NT2/D1 (cell line): ENCODE measurements at regions not wholly inside any gene's neighbourhood (a gene's known extent, or its start where the extent isn't known, plus 50 kb on each side); places are given as distances from the start of the nearest gene placed in this dataset.
"Not testable (repeated sequence)": the region's sequence is repeated elsewhere in the genome, so short reads cannot be mapped to it uniquely, and the experiment has no call there.

ENCODE experiments used
- DNase-seq: peaks from one replicate; pipeline ENCODE4 v3.0.0-alpha.2; 2011; ENCODE audit warnings: low read depth, low spot score
- H3K27me3 ChIP-seq: 2 replicates; pipeline ENCODE4 v1.6.0; 2011; ENCODE audit warnings: mild to moderate bottlenecking; ENCODE audit not compliant: insufficient read length, insufficient read depth
- H3K36me3 ChIP-seq: 2 replicates; pipeline ENCODE4 v1.6.1; 2011; ENCODE audit warnings: mild to moderate bottlenecking, low read length, mixed read lengths; ENCODE audit not compliant: insufficient read depth, insufficient read length
- H3K4me1 ChIP-seq: 2 replicates; pipeline ENCODE4 v1.5.1; 2011; ENCODE audit not compliant: insufficient read depth, insufficient read length
- H3K4me3 ChIP-seq: 2 replicates; pipeline ENCODE4 v1.5.1; 2011; ENCODE audit warnings: low read depth; ENCODE audit not compliant: insufficient read length
- H3K9ac ChIP-seq: 2 replicates; pipeline ENCODE4 v1.6.0; 2011; ENCODE audit warnings: low read depth; ENCODE audit not compliant: insufficient read length
- H3K9me3 ChIP-seq: 2 replicates; pipeline ENCODE4 v1.5.1; 2011; ENCODE audit warnings: mild to moderate bottlenecking, low read length; ENCODE audit not compliant: insufficient read depth
- SUZ12 ChIP-seq: IDR thresholded peaks from 2 replicates; pipeline ENCODE4 v1.6.1; 2011; ENCODE audit not compliant: insufficient read length, insufficient read depth; ENCODE audit errors: extremely low read depth
- YY1 ChIP-seq: IDR thresholded peaks from 2 replicates; pipeline ENCODE4 v1.6.1; 2011; ENCODE audit not compliant: insufficient read length, insufficient read depth
- ZNF274 ChIP-seq: IDR thresholded peaks from 2 replicates; pipeline ENCODE4 v1.6.1; 2011; ENCODE audit warnings: mild to moderate bottlenecking, low read depth, low read length

DNA sequence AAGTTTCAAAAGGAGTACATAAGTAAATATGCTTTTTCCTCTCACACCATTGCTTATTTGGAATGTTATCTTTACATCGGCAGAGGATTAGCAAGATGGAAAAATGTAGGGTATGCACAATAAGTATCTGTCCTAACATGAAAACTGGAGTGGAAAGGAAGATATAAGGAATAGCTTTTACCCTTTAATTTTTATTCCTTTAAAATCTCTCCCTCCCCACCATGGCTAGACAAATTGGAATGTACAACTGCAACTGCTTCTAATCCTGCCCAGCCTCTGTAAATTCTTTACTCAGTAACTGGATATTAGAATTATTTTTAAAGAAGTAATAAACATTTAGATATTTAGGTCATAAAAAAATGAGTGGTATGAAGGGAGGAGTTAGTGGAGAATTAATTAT, 171.5 kb downstream of the PCDH18 start:
- Histone ChIP-seq H3K9me3 (no peaks in the 10 kb centered on the region), H3K4me1 (no peaks in the 10 kb centered on the region), H3K36me3 (no peaks in the 10 kb centered on the region), H3K27me3 (no peaks in the 10 kb centered on the region), H3K9ac (no peak overlapping the region), H3K4me3 (no peak overlapping the region)
- no peak for DNase-seq
- TF ChIP-seq ZNF274 (no peak), YY1 (no peak), SUZ12 (no peak)

GRCh38 chr4:137359691-137360315, 172.5 kb downstream of the PCDH18 start:
- Histone ChIP-seq H3K9ac (no peak overlapping the region), H3K4me1 (no peaks in the 10 kb centered on the region), H3K36me3 (no peaks in the 10 kb centered on the region), H3K4me3 (no peak overlapping the region), H3K27me3 (no peaks in the 10 kb centered on the region), H3K9me3 (no peaks in the 10 kb centered on the region)
- TF ChIP-seq SUZ12 (no peak), ZNF274 (no peak), YY1 (no peak)
- no peak for DNase-seq

DNA sequence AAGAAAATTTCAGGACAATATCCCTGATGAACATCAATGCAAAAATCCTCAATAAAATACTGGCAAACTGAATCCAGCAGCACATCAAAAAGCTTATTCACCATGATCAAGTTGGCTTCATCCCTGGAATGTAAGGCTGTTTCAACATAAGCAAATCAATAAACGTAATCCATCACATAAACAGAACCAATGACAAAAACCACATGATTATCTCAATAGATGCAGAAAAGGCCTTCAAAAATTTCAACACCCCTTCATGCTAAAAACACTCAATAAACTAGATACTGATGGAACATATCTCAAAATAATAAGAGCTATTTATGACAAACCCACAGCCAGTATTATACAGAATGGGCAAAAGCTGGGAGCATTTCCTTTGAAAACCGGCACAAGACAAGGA, 177.7 kb downstream of the PCDH18 start:
- not testable (repeated sequence) for DNase-seq, H3K36me3 ChIP-seq

DNA sequence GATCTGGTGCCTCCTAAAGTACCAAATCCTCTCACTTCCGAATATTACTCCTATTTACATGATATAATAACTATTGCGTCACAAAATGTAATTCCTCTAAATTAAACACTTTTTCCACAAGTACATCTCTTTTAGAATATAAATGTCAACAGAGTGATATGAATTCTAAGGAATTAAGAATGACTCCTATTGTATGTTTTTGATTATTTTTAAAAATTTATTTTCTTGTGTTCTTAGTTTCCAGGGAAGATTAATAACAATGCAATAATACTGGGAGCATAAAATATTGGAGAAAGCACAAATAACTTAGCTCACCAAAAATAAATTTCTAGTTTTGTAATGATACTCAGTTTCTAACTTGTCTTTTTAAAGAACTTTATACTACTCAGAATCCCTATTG, 184.9 kb downstream of the PCDH18 start:
- Histone ChIP-seq H3K9me3 (no peaks in the 10 kb centered on the region), H3K27me3 (no peaks in the 10 kb centered on the region), H3K9ac (no peak overlapping the region), H3K36me3 (no peaks in the 10 kb centered on the region), H3K4me3 (no peak overlapping the region), H3K4me1 (no peaks in the 10 kb centered on the region)
- no peak for DNase-seq
- TF ChIP-seq YY1 (no peak), SUZ12 (no peak), ZNF274 (no peak)

More for the DNA sequence above, 177.7 kb downstream of the PCDH18 start:
- not testable (repeated sequence) for H3K4me1 ChIP-seq, H3K9me3 ChIP-seq, H3K27me3 ChIP-seq, H3K4me3 ChIP-seq, H3K9ac ChIP-seq

DNA sequence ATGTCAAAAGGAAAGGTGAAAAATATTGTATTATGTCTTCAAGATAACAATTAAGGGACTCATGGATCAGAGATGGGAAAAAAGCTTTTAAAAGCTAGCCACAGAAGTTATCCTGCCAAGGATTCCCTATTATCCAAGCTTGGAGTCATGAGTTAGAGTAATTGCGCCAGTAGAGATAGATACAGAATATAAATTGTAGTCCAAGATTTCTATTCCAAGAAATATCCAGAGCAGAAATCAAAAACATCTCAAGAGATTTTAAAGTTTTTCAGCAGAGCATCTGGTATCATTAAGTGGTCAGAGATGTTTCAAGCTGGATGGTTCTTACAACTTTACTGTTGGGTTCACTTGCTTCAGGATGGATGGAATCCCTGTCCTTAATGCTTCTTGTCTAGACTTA, 186.7 kb downstream of the PCDH18 start:
- TF ChIP-seq SUZ12 (no peak), YY1 (no peak), ZNF274 (no peak)
- Histone ChIP-seq H3K4me1 (no peaks in the 10 kb centered on the region), H3K27me3 (no peaks in the 10 kb centered on the region), H3K9ac (no peak overlapping the region), H3K4me3 (no peak overlapping the region), H3K36me3 (no peaks in the 10 kb centered on the region), H3K9me3 (no peaks in the 10 kb centered on the region)
- no peak for DNase-seq

GRCh38 chr4:137343221-137343620, 189.1 kb downstream of the PCDH18 start:
- DNase-seq = no peak
- no peak for TF ChIP-seq YY1
- H3K27me3 ChIP-seq = no peaks in the 10 kb centered on the region
- no peak overlapping the region for H3K9ac ChIP-seq
- H3K4me1 ChIP-seq = no peaks in the 10 kb centered on the region
- no peaks in the 10 kb centered on the region for H3K36me3 ChIP-seq
- H3K4me3 ChIP-seq = no peak overlapping the region
- no peaks in the 10 kb centered on the region for H3K9me3 ChIP-seq

DNA sequence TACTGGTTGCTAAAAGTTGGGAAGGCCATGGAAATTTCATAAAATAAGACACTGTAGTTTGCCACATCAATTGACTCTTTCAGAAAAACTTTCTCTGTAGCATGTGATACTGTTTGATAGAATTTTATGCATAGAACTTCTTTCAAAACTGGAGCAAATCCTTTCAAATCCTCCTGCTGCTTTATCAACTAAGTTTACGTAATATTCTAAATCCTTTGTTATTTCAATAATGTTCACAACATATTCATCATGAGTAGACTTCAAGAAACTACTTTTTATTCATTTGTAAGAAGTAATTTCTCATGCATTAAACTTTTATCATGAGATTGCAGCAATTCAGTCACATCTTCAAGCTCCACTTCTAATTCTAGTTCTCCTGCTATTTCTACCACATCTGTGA, 199.3 kb downstream of the PCDH18 start:
- peaks cover 7% of the 10 kb centered on the region; the same call in 1 of the 2 replicates for H3K9me3 ChIP-seq
- TF ChIP-seq ZNF274 (no peak), SUZ12 (no peak), YY1 (no peak)
- no peak overlapping the region for H3K9ac ChIP-seq
- H3K4me1 ChIP-seq = no peaks in the 10 kb centered on the region
- no peak overlapping the region for H3K4me3 ChIP-seq
- no peaks in the 10 kb centered on the region for H3K27me3 ChIP-seq
- DNase-seq = no peak
- H3K36me3 ChIP-seq = no peaks in the 10 kb centered on the region

GRCh38 chr4:137312257-137312656, 220.0 kb downstream of the PCDH18 start:
- Histone ChIP-seq H3K4me3 (no peak overlapping the region), H3K9ac (no peak overlapping the region)
- DNase-seq = no peak

More at GRCh38 chr4:137312257-137312656, 220.0 kb downstream of the PCDH18 start:
- H3K4me1 ChIP-seq = no peaks in the 10 kb centered on the region
- H3K27me3 ChIP-seq = no peaks in the 10 kb centered on the region
- TF ChIP-seq ZNF274 (no peak), YY1 (no peak), SUZ12 (no peak)
- H3K9me3 ChIP-seq = no peaks in the 10 kb centered on the region
- H3K36me3 ChIP-seq = no peaks in the 10 kb centered on the region
